ENCODE measurements at regions not wholly inside any gene's neighbourhood (a gene's known extent, or its start where the extent isn't known, plus 50 kb on each side); places are given as distances from the start of the nearest gene placed in this dataset.

DNA sequence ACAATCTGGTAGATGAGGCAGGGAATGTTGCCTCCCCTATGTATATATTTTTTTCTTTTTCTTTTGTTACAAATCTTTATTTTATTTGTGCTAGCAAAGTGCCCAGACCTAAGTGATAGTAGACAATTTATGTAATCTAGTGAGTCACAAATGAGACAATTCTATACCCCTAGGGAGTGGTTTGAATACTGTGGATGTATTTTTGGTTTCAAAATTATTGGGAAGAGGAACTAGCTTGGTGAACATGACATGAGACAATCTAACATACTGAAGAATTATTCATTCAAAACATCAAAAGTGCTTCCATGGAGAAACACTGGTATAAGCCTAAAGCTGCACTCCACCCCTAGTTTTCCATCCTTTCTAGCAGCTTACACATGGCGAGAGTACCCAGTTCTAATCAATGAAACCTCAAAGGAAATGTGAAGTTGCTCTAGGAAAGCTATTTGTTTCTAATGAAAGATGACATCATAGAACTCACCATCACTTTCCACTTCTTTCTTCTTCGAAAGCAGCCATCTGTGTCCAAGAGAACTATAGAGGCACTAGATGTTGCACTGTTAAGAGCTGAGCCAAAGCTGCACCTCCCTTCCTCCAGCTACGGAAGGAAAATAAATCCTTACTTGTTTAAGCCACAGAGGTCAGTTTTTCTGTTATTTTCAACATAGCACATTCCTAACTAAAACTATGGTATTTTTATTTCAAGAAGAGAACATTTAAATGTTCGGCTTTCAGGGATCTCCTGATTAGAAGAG, 764.6 kb downstream of the LTN1 start:
- no peak for DNase-seq
- peak in 1 of 2 donors; percentile 25 for ATAC-seq
- intact Hi-C loops (cut with DNase I), result loop anchor here in 1 of 2 donors (10.0 kb wide), 1 partner anchor 123 kb away; no protein-coding TSS in a partner anchor

DNA sequence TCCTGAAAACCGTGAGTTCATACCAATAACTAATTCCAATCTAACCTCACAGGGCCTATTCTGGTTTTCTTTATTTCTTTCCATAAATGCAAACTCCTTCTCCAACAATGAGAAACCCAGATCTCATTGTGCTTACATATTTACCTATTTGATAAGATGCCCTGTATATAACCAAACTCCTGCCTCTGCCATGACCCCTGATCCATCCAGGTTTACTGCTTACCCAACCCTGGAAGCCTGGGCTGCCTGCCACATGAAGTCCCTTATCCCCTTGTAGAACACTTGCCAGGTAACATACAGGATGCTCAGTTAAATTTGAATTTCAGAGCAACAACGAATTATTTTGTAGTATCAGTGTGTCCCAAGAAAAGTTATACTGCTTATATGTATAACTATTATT, 766.1 kb downstream of the LTN1 start:
- ATAC-seq, result no peak
- DNase-seq, result no peak
- intact Hi-C loops (cut with DNase I), result loop anchor here in 1 of 2 donors (10.0 kb wide), 1 partner anchor 122 kb away; no protein-coding TSS in a partner anchor

- intact Hi-C loops (cut with DNase I), result loop anchor here in 1 of 2 donors (10.0 kb wide), 1 partner anchor 119 kb away; no protein-coding TSS in a partner anchor
- ATAC-seq (no peak), DNase-seq (no peak)
Observed at GRCh38 chr21:28224191-28224726, 768.4 kb downstream of the LTN1 start.

GRCh38 chr21:28221984-28222383, 770.7 kb downstream of the LTN1 start:
- intact Hi-C loops (cut with DNase I), result loop anchor here in 1 of 2 donors (10.0 kb wide), 1 partner anchor 117 kb away; no protein-coding TSS in a partner anchor
- no peak for ATAC-seq
- no peak for DNase-seq

DNA sequence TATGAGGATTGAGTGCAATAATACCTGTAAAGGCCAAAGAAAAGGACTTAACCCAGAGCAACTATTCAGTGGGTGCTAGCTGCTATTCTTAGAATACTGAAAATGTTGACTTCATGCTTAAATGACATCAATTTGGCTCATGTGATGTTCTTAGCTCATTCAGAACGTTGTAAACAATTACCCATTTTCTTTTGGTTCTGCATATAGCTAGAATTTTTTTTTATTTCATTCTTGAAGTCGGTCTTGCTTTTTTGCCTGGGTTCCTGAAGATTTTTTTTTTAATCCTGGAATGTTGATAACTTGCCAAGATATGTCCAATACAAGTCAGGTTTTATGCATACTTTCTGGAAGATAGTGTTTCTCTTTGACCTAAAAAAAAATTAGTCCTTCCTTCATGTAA, 772.0 kb downstream of the LTN1 start:
- intact Hi-C loops (cut with DNase I), result loop anchor here in 1 of 2 donors (10.0 kb wide), 1 partner anchor 116 kb away; no protein-coding TSS in a partner anchor
- ATAC-seq, result no peak

GRCh38 chr21:28216976-28217523, 775.6 kb downstream of the LTN1 start:
- DNase-seq (no peak), ATAC-seq (no peak)
- intact Hi-C loops (cut with DNase I), result no loop called here

More for the DNA sequence above, 772.0 kb downstream of the LTN1 start:
- no peak for DNase-seq

GRCh38 chr21:28215214-28215954, 777.3 kb downstream of the LTN1 start:
- intact Hi-C loops (cut with DNase I), result no loop called here
- ATAC-seq (peak; percentile 97 to 99), DNase-seq (peak; percentile 36)

DNA sequence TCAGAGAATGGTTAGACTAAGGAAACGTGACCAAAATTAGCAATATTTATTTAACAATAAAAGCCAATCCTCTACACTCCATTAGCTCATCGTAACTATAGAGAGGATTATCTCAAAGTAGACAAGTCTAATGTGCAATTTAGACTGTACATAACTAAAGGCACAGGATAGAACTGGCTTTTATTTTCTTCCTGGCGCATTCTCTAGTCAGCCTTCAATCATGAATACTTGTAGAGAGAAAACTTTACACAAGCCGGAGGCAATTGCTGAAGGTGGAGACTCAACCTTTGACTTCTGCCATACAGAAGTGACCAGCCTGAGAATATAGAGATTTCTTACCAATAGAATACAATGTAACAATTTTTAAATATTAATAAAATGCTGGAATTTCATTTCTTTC, 777.9 kb downstream of the LTN1 start:
- intact Hi-C loops (cut with DNase I), result no loop called here
- DNase-seq (no peak), ATAC-seq (peak in 1 of 2 donors; percentile 37)

DNA sequence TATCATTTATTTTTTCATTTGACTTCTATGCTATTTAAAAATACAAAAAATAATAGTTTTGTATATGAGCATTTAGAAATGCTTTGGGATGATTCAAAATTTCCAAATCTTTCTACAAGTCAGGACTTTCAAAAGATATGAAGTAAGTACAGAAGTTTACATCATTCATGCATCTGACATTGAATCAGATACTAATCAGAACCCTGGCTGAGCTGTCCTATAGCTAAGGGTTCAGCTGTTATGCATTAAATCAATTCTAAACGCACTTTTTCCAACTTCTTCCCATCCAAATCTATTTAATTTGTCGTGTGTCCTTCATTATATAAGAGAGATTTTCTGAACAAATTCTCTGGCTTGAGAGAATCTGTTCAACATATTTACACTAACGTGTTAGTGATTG, 779.4 kb downstream of the LTN1 start:
- intact Hi-C loops (cut with DNase I), result no loop called here
- ATAC-seq, result no peak
- DNase-seq, result no peak

GRCh38 chr21:28212061-28212460, 780.6 kb downstream of the LTN1 start:
- ATAC-seq (peak in 1 of 2 donors; percentile 51), DNase-seq (no peak)
- intact Hi-C loops (cut with DNase I), result no loop called here

DNA sequence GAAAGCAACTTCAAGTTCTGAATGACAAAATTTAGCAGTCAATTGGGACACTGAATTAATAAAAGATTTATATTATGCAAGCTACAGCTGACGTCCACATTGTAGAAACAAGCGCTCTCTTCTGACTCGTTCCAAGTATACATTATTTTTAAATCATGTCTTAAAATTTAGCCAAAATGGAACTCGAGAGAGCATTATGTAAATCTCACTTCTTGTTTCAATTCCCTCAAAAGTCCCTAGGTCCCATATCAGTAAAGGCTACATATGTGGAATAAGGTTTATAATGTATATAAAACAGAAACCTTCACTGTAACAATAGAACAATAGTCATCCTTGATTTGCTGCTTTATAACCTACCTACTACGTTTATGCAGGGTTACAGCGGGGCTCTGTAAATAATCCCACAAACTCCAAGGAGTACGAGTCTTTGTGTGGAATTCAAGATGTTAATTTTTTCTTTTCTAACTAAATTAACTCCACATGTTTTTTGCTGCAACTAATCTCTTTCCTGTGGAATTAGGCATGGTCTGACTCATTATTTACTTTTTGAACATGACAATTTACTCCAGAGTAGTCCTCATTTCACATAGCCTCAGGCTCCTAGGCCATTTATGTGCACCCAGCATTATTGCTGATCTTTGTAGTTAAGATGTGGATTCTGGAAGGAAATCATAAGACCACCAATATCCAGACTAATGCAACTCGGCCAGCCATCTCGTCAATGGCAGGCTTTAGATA, 785.1 kb downstream of the LTN1 start:
- ATAC-seq (peak in 1 of 2 donors; percentile 48), DNase-seq (no peak)

DNA sequence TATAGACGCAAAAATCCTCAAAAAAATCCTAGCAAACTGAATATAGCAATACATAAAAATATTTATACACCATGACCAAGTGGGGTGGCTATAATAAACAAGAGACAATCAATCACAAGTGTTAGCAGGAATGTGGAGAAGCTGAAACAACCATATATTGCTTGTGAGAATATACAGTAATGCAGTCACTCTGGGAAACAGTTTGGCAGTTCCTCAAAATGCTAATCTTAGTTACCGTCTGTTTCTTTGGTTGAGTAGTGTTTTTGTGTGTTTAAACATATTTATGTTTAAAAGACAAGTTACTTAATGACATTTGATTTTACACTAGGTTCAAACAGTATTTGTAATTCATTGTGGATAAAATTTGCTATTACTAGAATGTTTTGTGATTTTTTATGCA, 792.0 kb downstream of the LTN1 start:
- intact Hi-C loops (cut with DNase I), result no loop called here
- ATAC-seq (no peak), DNase-seq (no peak)

More for the DNA sequence above, 785.1 kb downstream of the LTN1 start:
- intact Hi-C loops (cut with DNase I), result no loop called here

DNA sequence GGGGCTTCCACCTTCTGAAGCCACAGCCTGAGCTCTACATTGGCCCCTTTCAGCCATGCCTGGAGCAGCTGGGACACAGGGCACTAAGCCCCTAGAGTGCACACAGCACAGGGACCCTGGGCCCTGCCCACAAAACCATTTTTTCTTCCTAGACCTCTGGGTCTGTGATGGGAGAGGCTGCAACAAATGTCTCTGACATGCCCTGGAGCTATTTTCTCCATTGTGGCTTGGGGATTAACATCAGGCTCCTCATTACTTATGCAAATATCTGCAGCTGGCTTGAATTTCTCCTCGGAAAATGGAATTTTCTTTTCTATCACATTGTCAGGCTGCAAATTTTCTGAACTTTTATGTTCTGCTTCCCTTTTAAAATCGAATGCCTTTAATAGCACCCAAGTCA, 795.7 kb downstream of the LTN1 start:
- no peak for DNase-seq
- intact Hi-C loops (cut with DNase I), result no loop called here

GRCh38 chr21:28193189-28193588, 799.5 kb downstream of the LTN1 start:
- DNase-seq (no peak), ATAC-seq (no peak)
- intact Hi-C loops (cut with DNase I), result no loop called here

More for the DNA sequence above, 795.7 kb downstream of the LTN1 start:
- ATAC-seq, result no peak

- intact Hi-C loops (cut with DNase I), result no loop called here
- DNase-seq, result no peak
- ATAC-seq, result no peak
Observed at GRCh38 chr21:28186604-28187003, 806.1 kb downstream of the LTN1 start.

DNA sequence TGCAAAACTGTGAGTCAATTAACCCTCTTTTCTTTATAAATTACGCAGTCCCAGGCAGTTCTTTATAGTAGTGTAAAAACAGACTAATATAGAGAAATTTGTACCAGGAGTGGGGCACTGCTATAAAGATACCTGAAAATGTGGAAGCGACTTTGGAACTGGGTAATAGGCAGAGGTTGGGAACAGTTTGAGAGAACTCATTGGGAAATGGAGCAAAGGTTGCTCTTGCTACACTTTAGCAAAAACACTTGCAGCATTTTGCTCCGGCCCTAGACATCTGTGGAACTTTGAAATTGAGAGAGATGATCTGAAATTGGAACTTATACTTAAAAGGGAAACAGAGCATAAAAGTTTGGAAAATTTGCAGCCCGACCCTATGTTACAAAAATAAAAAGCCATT, 810.9 kb downstream of the LTN1 start:
- no peak for ATAC-seq
- intact Hi-C loops (cut with DNase I), result no loop called here
- no peak for DNase-seq

GRCh38 chr21:28179136-28179535, 813.5 kb downstream of the LTN1 start:
- intact Hi-C loops (cut with DNase I), result no loop called here
- no peak for DNase-seq

DNA sequence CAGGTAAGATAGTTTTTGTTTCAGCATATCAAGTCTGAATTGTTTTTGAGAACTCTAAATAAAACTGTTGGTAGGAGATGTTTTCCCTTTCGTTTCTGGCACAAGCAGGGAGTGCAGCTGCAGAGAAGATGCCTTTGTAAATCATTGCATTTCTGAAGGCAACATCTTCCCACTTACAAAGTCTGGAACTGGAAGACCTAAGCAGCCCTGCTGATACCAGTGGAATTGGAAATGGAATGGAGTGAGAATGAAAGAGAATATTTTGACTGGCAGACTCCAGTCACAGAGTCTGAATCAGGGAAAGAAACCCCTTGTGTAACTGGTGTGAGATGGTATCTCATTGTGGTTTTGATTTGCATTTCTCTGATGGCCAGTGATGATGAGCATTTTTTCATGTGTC, 815.6 kb downstream of the LTN1 start:
- DNase-seq, result no peak
- ATAC-seq, result no peak
- intact Hi-C loops (cut with DNase I), result no loop called here

More at GRCh38 chr21:28179136-28179535, 813.5 kb downstream of the LTN1 start:
- ATAC-seq, result no peak

GRCh38 chr21:28174701-28175100, 818.0 kb downstream of the LTN1 start:
- ATAC-seq (no peak), DNase-seq (no peak)
- intact Hi-C loops (cut with DNase I), result no loop called here

Measured in left cardiac atrium (tissue), 4 donors.